ENCODE measurements at regions not wholly inside any gene's neighbourhood (a gene's known extent, or its start where the extent isn't known, plus 50 kb on each side); places are given as distances from the start of the nearest gene placed in this dataset.
"Not testable (repeated sequence)": the region's sequence is repeated elsewhere in the genome, so short reads cannot be mapped to it uniquely, and the experiment has no call there.

DNA sequence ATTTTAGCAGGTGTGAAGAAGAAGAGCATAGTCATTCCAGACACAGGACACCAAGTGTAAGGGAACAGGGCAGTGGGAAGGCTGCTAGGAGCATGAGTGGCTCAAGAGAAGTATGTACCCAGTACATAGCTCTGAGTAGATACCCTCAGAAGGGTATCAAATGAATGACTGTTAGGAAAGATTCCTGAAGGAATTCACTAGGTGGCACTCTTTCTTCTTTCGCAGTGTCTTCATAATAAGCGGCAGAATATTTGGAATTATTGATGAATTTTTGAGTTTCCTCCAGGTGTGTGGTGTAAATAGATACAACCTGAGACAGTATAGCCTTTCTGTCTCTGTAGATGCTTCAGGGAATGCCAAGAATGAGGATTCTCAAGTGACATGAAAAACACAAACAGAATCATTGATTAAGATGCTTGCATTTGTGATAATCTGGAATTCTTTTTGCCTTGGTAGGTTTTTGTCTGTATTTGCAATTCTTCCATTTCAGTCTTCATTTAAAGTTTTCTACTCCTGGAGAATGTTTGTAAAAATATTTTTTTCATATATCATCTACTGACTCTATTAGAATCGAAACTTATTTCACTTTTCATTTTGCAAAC is 264.3 kb upstream of the RIMS1 start:
- DNase-seq: no peak

DNA sequence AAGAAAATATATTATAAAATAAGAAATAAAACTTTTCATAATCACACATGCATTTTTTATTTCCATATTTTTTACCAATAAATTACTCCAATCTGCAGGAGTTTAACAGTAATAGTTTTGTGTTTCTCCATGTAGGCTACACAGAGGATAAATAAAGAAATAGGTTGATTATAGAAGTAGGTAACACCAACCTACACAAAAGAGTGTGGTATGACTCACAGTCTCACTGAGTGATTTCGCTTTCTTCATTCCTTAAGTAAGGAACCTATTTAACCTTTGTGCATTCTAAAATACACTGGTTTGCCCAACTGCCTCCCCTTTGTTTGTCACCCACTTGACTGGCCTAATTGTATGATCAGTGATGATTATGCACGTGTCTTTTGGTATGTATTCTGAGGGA is 244.2 kb upstream of the RIMS1 start:
- DNase-seq: no peak

DNA sequence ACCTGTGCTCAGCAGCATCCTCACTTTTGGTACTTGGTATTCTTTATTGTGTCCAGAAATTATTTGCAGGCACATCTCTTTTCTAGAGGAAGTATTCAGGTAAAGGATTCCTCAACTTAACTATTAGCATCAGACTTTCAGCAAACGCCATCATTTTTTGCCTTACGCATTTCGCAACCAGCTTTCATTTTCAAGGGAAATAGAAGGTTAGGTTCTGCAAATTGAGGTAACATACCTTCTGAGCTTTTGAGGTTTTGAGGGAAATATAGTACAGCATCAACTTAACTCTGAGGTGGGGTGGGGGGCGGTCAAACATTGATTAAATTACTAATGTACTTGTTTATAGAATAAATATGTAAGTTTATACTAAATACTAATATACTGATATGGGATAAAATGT is 243.6 kb upstream of the RIMS1 start:
- no peak for DNase-seq

DNA sequence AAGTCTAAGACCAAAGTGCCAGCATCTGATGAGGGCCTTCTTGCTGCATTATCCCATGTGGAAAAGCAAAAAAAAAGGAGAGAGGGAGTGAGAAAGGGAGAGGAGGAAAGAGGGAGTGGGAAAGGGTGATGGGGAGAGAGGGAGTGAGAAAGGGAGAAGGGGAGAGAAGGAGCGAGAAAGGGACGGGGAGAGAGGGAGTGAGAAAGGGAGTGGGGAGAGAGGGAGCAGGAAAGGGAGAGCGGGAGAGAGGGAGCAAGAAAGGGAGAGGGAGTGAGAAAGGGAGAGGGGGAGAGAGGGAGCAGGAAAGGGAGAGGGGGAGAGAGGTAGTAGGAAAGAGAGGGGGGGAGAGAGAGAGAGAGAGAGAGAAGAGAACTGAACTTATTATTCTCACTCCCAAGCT is 241.1 kb upstream of the RIMS1 start:
- DNase-seq: no peak

DNA sequence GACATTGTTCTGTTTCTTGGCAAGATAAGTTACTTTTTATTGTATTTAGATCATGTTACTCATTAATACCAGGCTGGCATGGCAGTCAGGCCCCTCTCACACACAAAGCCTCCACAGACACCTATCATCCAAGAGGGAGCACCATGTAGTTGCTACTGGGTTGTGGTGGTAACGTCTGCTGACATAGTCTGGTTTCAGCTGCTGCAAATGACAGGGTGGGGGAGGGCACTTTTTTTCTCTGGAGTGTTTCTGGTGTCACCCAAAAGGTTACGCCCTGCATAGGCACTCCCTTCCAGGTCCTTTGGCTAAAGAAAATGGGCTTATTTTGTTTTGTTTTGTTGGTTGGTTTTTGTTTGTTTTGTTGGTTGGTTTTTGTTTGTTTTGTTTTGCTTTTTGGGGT is 236.4 kb upstream of the RIMS1 start:
- no peak for DNase-seq

DNA sequence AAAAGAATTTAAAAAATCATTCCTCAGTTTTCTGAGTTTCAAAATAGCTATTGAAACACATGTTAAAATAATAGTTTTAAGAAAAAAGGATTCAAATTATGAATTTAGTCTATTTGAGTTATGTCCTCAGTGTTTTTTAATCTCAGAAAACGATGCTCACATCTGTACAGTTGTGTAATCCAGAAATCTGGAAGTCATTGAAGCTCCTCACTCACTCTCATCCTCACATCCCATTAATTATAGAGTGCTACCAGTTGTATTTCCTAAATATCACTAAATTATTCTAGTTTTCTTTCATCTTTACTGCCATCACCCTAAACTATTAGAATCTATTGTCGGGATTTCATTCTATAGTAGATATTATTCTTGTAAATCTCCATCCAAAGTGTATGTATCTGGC is 234.7 kb upstream of the RIMS1 start:
- no peak for DNase-seq

DNA sequence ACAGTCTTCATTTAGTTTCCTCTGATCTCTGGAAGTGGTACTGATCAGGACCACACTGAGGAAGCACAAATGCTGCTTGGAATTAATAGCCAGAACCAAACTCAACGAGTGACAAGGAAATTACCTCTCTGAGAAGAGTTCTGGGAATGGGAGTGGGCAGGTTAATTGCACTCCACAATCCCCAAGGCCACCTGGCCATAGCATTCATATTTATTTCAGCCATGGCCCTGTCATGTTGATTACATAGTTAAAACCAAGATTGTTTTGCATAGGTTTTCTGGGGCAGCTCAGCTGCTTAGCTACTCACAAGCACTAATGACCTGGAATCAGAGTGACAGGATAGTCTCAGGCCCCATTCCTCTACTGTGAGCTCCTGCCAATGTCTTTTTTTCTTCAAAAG is 230.2 kb upstream of the RIMS1 start:
- DNase-seq: no peak

DNA sequence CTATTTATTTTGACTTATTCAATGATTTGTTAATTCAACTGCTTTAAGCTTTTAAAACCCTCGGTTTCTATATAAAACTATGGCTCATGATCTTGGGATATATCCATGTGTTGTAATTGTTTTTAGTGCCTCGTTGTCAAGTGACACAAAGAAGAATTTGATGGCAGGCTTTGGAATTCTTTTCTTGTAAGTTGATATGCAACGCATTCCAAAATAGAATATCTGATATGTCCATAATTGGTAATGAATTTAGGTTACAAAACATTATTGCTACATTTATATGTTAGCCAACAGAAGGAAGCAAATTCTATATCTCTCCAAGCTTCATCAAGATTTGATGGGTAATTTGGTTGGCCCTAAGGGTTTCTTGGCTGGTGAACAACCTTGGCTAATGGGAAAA is 220.4 kb upstream of the RIMS1 start:
- DNase-seq: no peak

DNA sequence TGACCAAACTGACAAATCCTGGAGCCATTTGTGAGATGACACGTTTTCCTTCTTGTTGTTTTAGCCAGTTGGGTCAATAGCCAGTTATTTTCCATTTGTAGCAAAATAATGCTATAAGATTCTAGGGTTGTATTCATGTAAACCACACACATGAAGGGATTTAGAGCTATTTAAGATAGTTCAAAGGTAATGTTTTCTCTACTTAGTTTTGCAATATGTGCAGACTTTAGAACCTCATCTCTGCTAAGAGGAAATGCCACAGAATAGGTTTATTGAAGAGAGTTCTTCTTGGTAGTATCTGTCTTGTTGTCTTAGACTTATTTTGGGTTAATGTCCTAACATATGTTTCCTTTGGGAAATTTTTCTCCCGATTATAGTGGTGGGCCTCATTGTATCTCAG is 213.5 kb upstream of the RIMS1 start:
- no peak for DNase-seq

DNA sequence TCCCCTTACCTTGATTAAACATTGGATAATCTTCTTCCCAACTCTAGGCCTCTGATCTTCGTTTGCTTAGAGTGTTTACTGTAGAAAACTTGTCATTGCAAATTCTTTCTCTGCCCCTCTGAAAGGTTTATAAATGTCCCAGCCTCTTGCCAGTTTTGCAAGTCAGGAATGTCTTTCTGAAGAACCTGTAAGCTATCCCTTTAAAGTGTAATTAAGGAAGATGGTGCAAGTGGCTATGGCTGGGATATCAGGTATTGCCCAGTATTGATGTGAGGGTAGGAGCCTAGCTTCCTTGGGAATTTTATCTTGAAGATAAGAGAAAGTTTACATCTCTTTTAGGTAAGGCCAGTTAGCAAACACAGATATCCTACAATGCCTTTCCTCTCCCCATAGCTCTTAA is 211.0 kb upstream of the RIMS1 start:
- DNase-seq: no peak

DNA sequence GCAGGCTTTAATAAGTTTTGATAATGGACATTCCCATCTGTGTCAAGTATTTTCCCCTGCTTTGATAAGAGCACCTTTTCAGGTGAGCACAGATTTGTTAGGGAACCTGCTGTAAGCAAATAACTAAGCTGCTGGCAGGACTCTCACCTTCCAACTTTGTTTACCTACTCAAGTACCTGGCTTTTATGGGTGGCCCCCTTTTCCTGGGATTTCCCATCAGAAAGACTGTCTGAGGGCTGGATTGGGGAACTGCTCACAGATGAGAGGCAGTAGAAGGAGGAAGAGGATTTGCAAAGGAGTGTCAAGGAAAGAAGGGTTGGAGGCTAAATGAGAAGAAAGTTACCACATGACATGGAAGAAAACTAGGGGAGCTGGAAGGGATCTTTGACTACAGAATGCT is 210.1 kb upstream of the RIMS1 start:
- no peak for DNase-seq

DNA sequence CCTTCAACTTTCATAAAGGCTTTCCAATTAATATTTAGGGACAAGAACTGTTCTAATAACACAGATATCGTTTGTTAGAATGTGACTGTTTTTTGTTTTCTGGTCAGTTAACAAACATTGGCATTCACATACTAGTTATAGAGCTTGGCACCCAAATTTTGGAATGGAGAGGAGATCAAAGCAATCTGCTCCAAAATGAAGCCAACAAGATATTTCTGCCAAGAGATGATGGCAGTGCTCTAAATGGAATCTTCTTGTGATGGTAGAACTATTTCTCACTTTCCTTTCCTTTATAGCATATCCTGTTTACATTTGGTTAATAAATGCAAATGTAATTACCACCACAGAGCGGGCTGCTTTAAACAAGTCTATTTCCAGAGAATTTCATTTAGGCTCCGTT is 208.3 kb upstream of the RIMS1 start:
- no peak for DNase-seq

DNA sequence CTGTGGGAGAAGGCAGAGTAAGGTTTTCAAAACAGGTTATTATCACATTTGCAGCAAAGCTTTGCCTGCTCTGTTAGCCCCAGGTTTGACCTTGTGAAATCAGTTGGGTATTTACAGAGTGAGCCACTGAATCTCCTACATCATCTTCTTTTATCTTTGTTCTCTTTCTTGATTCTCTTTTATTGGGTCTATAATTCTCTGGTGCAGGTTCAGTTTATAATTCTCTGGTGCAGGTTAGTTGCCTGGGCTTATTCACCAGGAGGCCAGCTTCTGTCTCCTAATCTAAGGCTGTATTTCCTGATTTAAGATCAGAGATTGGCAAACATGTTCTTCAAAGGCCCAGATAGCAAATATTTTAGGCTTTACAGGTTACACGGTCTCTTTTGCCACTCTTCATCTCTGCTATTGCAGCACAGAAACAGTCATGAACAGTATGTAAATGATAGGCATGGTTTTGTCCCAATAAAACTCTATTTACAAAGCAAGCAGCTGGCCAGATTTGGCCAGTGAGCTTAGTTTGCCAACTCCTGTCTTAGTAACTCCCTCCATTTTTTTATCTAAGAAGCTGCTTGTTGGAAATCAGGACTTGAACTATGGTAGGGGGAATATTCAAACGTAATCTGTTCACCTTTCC is 205.0 kb upstream of the RIMS1 start:
- DNase-seq: no peak

DNA sequence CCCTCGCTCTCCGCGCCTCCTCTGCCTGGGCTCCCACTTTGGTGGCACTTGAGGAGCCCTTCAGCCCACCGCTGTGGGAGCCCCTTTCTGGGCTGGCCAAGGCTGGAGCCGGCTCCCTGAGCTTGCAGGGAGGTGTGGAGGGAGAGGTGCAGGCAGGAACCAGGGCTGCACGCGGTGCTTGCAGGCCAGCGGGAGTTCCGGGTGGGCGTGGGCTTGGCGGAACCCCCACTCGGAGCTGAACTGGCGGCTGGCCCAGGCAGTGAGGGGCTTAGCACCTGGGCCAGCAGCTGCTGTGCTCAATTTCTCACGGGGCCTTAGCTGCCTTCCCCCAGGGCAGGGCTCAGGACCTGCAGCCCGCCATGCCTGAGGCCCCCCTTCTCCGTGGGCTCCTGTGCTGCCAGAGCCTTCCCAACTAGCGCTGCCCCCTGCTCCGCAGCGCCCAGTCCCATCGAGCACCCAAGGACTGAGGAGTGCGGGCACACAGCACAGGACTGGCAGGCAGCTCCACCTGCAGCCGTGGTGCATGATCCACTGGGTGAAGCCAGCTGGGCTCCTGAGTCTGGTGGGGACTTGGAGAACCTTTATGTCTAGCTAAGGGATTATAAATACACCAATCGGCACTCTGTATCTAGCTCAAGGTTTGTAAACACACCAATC is 200.2 kb upstream of the RIMS1 start:
- not testable (repeated sequence) for DNase-seq

DNA sequence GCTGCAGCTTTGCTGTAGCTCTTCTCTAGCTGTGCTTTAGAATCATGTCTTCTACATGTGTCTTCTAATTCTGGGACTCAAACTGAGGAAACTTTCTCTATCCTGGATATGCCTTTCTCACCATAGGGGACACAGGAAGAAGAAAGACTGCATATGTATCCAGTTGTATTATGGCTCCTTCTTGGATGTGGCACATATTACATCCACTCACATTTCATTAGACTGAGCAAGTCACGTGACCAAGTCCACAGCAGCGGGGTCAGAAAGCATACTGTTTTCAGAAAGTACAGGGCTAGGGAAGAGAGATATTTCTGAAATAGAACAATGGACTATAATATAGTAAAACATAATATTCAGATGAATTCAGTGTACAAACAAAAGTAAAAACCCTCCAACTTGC is 187.6 kb upstream of the RIMS1 start:
- DNase-seq: no peak

DNA sequence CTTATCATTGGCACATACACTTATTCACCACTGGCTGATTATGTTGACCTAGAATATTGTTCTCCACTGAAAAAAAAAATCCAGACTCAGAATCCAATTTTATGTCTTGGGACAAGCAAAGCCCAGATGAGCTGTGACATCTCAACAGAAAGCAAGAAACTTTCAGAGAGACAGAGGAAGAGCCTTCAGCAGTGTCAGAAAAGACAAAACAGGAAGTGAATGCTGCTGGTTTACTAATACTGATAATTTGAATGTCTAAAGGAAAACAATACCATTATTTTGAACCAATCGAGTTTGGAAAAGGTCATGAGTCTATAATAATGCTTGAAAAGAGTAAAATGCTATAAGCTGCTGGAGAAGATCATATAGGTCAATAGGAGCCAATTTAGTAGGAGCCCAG is 179.8 kb upstream of the RIMS1 start:
- DNase-seq: no peak

DNA sequence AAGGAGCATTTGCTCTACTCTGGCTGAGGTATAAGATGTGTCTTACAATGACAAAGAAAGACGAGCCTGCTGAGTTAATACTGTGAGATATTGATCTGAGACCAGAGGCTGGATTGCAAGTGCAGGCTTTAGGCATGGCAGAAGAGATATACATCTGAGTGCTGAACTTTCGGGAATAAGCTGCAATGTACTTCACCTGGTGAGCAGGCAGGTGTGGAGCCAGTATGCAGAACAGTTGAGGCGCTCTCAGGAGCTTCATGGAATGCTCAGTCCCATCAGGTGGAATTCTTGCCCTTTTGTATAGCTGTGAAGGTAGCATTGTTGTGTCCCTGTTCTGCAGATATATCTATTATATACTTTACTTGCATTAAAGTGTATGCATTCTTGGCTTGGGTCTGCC is 179.3 kb upstream of the RIMS1 start:
- DNase-seq: no peak

DNA sequence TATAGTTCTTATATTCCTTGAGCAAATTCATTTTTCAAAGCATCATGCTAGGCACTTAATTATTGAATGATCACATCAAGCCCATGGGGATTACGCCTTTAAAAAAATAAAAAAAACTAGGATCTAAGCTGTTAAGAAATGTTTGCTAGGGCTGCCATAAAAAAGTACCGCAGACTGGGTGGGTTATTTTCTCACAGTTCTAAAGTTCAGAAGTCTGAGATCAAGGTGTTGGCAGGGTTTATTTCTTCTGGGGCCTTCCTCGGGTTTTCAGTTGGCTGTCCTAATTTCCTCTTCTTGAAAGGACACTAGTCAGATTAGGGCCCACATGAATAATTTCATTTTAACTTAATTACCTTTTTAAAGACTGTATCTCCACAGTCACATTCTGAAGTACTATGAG is 165.6 kb upstream of the RIMS1 start:
- no peak for DNase-seq

DNA sequence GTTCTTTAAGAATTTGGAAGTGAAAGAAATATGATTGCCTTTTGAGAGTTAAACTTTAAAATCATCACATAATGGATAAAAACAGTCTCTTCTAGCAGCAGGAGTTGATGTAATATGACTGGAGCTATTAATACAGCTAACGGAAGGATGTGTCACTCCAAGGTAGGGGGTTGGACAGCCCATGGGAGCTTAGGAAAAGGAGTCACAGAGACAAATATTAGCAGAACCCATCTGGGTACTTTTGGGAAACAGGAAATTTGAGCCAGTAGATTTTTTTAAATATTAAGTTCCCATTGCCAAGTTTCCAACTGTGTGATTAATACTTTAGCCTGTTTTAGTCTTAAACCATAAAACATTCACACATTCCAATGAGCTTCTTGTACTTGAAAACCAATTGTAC is 164.7 kb upstream of the RIMS1 start:
- no peak for DNase-seq

DNA sequence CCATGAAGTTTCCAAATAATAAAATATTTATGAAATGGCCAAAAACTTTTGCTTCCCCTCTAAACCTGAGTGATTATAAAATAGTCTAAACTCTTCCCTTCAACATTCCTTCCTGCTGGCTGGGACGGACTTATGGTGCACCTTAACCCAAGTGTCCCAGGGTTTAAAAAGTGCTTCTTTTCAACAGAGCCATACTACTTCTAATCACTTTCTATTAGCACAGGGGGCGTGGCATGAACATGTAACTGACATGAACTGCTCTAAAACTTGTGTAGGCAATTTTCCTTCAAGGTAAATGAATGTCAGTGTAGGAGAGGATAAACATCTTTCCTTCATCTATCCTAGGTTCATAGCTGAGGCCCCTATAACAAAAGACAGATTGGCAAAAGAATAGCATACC is 163.6 kb upstream of the RIMS1 start:
- DNase-seq: no peak

DNA sequence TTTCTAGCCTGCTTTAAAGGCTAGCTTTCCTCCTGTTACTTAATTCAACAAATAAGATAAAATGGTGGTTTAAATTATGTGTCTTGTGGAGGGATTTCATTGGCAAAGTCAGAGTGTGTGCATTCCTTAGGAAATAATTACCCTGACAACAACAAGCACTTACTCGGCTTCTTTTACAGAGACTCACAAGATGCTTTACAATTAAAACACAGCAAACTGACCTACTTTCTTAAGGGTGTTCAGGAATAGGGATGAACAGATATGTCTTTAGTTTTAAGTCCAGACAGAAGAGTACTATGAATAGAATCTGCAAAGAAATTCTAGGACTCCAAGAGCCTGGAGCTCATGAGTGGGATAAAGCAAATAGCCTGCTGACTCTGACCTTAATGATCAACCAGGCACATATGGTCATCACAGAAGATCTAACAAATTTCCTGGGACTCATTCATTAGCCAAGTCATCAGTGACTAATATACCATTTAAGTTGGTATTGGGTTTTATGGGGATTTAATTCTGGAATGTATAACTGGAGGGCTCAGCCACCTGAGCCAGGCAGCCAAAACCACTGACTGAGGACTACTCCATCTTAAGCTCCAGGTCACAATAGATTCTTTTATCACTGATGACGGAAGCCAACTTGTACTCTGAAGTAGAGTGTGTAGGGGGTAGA is 161.8 kb upstream of the RIMS1 start:
- DNase-seq: no peak

DNA sequence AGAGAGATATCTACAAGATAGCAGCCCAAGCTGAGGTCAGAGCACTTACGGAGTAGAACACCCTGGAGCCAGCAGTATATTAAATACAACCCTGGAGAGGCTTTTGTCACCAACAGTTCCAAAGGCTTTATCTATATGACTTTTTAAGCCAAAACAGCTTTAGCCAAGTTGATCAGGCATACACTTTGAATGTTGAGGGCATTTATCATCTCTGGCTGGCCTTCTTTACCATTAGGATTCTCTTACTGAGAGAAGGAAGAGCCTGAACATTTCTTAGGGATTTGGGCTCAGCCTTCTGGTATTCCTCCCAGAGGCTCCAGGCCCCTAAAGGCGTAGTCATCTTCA is 161.3 kb upstream of the RIMS1 start:
- no peak for DNase-seq

DNA sequence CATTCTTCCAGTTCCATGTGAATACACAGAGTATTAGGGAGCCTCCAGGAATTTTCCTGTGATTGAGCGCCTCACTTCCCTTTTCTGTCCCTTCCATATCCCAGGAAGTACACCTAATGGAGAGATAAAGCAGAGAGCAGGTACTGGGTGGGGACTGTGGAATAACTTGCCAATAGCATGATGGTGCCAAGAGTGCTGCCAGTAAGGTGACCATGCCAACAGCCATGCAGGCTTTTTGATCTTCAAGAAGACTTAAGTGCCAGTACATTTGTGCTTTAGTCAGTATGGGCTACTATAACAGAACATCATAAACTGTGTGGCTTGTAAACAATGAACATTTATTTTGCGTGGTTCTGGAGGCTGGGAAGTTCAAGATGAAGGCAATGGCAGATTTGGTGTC is 160.2 kb upstream of the RIMS1 start:
- no peak for DNase-seq

DNA sequence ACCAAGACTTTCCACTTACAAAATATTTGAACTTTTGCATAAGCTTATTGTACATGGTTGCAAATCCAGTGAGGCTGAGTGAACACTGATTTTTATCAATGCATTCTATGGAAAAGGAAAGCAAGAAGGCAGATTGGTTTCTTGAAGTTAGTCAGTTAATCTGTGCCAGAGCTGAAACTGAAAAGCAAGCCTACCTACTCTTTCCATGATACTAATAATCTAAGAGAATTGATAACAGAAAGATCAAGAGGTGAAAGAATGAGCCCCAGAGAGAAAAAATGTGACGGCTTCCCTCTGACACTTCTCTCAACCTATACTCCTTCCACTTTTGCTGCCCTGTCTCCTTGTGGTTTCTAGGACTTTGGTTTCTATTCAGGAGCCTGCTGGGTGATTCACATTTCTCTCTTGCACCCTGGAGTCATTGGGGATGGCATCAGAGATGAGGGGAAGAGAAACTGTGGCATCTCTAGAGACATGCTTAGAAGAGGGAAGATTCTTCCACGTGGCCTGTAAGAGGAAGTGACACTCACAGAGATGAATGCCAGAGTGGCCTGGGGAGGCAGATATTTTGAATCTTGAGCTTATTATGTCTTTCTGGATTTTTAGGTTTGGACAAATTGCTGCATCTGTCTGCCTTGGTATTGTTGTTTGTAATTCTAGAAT is 158.6 kb upstream of the RIMS1 start:
- DNase-seq: no peak
